GM18517 (cell line): ENCODE measurements at regions not wholly inside any gene's neighbourhood (a gene's known extent, or its start where the extent isn't known, plus 50 kb on each side); places are given as distances from the start of the nearest gene placed in this dataset.

Experiments
- ATAC-seq: cut with Tn5 transposase; IDR thresholded peaks from one replicate; pipeline ENCODE4 v1.9.1; 2021; ENCODE audit warnings: mild to moderate bottlenecking, moderate library complexity; ENCODE audit not compliant: unreplicated experiment

DNA sequence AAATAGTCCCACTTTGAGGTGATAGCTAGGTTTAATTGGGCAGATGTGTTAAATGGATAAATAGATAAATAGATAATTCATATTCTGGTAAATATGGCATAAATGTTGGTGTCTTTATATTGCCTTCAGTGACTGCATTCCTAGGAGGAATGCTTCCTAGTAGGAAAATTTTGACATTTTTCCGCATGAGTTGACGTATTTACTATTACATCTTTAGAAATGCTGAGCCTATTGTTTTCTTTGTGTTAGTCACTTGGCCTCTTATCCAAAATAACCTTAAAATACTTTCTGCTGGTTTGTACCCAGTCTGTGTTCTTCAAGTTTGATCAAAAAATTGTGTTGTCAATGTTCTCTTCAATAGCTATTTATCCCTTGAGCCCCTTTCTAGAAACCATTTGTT, 495.6 kb upstream of the ZEB2 start:
- ATAC-seq = no peak

DNA sequence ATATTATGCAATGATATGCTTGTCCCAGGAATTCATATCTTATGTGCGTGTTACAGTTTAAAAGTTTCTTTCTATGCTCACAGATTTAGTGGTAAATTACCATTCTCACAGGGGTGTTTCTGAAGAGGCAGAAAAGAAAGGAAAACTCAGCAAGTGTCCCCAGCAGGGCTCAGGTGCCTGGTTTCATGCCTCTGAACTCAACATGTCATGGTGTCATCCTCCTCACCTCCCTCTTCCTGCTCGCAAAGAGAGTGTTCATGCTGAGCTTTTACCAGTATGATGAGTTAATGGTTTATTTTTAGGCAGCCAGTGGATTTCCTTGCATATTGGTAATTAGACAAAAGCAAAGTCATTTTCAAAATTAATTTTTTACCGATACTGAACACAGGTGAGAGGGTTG, 492.9 kb upstream of the ZEB2 start:
- ATAC-seq = no peak

- ATAC-seq = no peak
Measured at GRCh38 chr2:145012214-145012670, 492.3 kb upstream of the ZEB2 start.

DNA sequence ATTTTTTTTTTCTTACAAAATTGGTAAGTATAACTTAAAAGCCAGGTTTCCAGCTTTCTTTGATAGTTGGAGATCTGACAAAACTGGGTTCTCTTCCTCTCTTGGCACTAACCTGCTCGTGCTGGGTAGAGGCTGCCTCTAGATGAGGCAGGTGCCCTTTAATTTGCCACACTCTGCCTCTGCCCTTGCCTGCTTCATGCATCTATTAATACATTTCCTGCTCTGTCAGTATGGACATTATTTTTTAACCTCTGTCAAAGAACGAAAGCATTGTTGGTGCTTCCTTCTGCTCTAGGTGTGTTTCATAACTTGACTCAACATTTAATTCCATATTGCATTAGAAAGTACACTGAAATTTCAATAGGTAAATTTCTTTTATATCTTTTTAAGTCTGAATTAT, 490.7 kb upstream of the ZEB2 start:
- ATAC-seq = no peak

- ATAC-seq = no peak
Measured at GRCh38 chr2:145007960-145008263, 488.0 kb upstream of the ZEB2 start.

GRCh38 chr2:145007093-145007959, 487.4 kb upstream of the ZEB2 start:
- no peak for ATAC-seq

- no peak for ATAC-seq
Measured at GRCh38 chr2:145002624-145003023, 482.7 kb upstream of the ZEB2 start.

GRCh38 chr2:145000376-145000775, 480.5 kb upstream of the ZEB2 start:
- no peak for ATAC-seq

- no peak for ATAC-seq
Measured at GRCh38 chr2:144999936-145000335, 480.0 kb upstream of the ZEB2 start.

DNA sequence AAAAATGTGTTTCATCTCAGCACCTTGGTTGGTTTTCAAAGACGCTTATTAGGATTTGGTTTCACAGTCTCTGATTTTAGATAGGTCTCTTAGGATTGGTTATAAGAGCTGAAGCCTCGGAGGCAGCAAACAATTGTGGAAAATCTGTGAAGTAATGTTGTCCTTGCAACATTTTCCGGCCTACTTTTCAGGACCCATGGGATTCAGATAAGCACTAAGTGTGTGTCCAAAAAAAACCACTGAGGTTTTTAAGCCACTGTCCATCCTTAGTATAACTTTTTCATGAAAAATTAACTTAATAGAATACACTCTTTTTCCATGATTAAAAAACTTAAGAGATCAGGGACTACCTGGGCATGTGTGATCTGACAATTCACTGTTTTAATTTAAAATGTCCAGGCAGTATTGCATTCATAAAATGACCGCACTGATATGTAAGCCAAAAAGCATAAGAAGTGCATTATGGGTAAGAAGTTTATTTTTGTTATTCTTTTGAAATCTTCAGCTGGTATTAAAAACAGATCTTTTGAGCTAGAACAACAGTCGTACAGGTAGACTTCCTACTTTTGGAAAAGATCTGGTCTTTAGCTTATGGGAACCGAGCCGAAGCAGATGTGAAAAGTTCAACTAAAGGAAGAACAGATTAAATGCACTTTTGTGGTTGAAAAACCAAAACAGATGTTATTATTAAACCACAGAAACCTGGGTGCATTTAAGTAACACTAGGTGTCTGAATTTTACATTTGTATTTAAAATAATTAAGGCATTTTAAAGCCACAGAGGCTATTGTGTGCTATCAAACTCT, 479.4 kb upstream of the ZEB2 start:
- no peak for ATAC-seq

DNA sequence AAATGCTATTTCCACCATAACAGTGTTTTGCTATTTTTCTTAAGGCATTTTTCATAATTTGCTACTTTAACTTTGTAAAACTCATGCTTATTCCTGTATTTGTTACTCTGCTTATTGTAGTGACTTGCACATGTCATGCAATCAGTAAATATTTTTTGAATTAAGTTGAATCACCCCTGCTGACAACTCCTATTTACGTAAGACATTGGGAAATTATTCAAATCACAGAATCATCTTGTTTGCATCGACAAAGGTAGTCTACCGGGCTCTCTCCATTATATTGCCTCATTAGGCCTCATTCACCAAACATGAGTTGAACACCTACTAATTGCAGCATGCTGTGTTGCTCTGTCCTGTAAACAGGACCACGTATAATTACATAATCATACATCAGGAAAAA, 478.5 kb upstream of the ZEB2 start:
- ATAC-seq = no peak

GRCh38 chr2:144996225-144996795, 476.4 kb upstream of the ZEB2 start:
- no peak for ATAC-seq

DNA sequence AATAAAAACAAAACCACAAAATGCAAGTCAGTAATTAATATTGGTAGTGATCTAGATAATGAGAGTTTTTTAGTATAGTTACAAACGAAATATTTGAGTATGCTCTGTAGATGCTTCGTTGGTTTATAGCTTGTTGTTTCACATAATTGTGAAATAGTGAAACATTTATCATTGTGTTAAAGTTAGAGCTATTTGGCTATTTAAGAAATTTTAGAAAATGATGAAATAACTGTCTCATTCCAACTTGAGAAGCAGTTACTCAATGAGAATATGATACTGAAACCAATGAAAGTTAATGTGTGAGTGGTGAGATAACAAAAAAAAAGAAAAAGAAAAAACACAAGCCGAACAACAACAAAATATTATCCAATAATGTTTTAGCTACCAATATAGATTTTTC, 475.6 kb upstream of the ZEB2 start:
- no peak for ATAC-seq

DNA sequence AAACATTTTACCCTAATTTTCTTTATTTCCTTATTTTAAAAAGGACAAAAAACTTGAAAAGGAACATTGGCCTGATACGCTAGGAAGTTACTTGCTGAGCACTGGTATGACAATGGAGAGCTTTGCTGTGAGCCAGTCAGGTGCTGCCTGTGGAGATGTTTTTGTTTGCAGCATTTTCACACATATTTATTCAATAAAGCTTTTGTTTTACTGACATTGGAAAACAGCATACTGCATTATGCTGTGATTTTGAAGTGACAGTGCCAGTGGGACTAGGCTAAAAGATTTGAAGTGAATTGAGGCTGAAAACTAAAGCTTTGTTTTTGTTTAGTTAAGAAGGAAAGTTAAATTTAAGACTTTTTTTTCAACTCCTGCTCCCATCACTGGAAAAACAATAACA, 470.7 kb upstream of the ZEB2 start:
- no peak for ATAC-seq

DNA sequence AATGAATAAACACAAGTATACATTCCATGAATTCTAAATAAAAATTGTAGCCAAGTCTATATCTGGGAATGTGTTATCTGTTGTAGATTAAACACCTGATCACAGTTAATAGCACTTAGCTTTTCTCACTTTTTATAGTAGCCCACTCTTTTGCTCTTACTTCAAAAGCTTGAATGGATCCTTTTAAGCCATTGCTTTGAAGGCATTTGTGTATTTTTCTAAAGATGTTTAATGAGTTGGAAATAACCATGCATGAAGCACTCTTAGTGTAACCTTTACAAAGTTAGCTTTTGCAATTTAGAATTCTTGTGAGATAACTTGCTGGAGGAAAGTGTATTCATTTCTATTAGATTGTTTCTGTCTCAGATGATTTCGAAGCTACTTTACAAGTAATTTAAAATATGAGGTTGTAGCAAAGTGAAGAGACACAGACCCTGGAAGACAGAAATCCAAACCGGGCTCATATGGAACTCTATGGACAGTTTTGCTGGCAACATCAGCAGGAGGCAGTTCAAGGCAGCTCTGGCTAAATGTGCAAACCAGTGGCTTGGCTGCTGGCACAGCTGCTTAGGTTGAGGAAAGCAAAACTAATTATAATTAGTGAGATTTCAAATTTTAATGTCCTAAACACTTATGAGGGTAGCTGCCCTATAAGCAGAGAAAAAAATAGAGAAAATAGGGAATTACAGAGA, 469.8 kb upstream of the ZEB2 start:
- ATAC-seq = no peak

- no peak for ATAC-seq
Measured at GRCh38 chr2:144988591-144988990, 468.7 kb upstream of the ZEB2 start.

DNA sequence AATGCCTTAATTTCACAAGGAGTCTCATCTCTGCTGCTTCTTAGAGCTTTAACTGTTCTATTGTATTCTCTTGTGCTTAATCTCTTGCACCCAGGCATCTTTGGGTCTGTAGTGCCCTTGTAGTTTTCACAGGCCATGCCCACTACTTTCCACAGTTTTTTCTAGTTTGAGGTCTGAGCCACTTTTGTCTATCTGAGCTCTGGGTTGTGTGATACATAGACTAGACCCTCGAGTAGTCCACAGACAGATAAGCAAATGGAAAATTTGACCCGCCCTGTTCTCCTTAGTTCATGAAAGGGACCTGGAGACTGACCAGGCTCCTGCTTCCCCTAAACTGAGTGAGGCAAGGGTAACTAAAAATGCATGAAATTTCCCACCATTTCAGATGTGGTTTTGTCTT, 466.8 kb upstream of the ZEB2 start:
- no peak for ATAC-seq

GRCh38 chr2:144984038-144984437, 464.1 kb upstream of the ZEB2 start:
- no peak for ATAC-seq

GRCh38 chr2:144983107-144983506, 463.2 kb upstream of the ZEB2 start:
- ATAC-seq = no peak

- no peak for ATAC-seq
Measured at GRCh38 chr2:144982481-144982880, 462.6 kb upstream of the ZEB2 start.

DNA sequence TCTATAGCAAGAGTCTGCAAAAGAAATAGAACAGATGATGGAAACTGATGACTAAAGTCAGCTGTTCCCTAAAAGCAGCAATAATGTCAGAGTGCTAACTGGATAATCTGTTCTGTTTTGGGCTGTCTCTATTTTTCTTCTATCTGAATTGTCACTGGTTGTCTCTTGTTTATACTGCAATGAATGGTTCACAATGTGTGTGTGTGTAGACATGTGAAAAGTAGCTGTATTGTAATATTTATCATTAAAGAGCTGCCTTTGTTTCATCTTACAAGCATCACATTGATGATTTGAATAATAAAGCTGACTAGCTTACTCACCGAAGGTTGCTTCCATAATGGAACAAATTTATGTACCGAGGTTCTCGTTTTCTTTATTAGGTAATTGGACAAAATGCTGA, 456.0 kb upstream of the ZEB2 start:
- ATAC-seq = no peak
